GM18517 (cell line): ENCODE measurements at regions not wholly inside any gene's neighbourhood (a gene's known extent, or its start where the extent isn't known, plus 50 kb on each side); places are given as distances from the start of the nearest gene placed in this dataset.

Source experiments
- ATAC-seq: cut with Tn5 transposase; IDR thresholded peaks from one replicate; pipeline ENCODE4 v1.9.1; 2021; ENCODE audit warnings: mild to moderate bottlenecking, moderate library complexity; ENCODE audit not compliant: unreplicated experiment

DNA sequence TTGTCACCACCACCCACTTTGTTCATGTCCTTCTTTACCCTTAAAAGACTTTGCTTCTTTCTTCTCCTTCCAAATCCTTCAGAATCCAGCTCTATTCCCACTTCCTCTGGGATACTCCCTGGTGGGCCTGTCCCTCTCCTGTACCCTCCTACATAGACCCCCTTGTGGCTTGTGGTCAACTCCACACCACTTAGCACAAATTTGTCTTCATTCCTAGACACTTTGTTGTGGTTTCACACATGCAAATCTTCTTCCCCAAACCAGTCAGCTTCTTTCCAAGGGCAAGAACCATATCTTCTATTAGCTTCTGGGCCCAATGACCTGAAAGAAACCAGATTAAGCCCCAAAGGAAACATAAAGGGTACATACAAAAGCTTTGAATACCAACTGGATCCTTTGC is 342.4 kb downstream of the TNS1 start:
- ATAC-seq = no peak

DNA sequence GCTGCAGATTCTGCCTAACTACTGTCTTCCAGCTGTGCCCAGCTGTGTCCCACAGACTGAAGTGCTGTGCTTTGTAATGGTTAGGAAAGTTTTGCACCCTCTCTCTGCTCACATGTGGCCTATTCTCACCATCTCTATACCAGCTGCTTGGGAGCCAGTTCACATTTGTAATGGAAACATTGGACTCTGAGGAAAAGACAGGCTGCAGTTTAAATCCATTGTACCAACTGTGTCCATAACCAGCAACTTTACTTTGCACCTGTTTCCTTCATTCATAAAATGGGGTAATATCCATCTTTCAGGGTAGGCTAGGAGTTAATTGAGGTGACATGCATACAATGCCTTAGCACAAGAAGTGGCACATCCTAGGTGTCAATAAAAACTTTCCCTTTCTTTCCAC is 344.0 kb downstream of the TNS1 start:
- no peak for ATAC-seq

GRCh38 chr2:217657252-217657651 is 345.5 kb downstream of the TNS1 start:
- ATAC-seq = no peak

- no peak for ATAC-seq
These were observed 346.5 kb downstream of the TNS1 start for GRCh38 chr2:217656316-217656715.

- ATAC-seq = no peak
These were observed 347.1 kb downstream of the TNS1 start for GRCh38 chr2:217655651-217656050.

DNA sequence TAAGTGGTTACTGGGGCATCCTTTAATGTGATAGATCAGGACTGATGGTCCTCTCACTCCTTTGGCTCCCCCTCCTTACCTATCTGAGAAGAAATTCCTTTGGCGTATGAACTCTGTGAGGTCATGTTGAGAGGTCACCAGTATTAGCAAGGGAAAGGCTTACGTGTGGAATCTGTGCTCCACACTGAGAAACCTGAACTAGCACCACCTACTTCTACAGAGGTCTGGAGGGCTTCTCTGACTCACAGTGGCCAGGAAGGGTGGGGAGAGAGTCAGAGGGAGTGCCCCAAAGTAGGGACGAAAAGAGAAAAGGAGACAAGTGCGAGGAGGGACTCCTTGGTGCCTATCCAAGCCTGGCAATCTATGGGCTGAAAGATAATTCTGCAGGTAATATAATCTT is 348.6 kb downstream of the TNS1 start:
- no peak for ATAC-seq

DNA sequence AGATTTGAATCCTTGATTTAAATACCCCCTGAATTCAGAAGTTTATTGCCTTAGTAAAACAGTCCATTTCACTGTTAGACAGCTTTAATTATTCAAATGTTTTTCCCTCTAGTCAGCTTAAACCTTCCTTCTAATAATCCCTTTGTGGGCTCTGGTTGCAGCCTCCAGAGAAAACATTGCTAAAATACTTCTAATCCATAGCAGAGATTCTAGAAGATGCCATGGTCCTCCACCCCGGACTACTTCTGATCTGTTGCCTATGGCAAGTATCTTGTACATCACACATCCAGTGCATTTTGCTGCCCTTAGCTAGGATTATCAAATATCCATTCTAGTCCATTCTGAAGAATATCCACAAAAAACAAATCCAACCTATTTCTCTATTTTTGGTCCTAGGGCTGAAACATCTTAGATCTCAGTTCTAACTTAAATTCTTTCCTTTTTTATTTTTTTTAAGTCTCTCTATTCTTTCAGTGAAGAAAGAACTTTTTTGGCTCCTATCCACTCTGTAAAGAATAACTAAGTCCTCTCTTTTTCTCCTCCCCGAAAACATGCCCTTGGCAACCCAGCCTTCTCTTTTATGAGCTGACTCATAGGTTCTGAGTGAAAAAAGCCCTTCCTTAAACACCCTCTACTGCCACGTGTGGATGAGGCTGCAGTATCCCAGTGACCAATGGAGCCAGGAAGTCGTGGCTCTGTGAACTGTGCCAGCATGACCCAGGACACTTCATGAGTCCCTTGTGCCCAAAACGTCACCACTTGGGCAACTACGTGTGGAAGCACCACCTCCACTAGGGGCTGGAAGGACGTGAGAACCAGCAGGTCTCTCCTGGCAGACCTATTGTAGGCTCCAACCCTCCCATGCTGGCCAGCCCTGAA is 349.8 kb downstream of the TNS1 start:
- no peak for ATAC-seq

DNA sequence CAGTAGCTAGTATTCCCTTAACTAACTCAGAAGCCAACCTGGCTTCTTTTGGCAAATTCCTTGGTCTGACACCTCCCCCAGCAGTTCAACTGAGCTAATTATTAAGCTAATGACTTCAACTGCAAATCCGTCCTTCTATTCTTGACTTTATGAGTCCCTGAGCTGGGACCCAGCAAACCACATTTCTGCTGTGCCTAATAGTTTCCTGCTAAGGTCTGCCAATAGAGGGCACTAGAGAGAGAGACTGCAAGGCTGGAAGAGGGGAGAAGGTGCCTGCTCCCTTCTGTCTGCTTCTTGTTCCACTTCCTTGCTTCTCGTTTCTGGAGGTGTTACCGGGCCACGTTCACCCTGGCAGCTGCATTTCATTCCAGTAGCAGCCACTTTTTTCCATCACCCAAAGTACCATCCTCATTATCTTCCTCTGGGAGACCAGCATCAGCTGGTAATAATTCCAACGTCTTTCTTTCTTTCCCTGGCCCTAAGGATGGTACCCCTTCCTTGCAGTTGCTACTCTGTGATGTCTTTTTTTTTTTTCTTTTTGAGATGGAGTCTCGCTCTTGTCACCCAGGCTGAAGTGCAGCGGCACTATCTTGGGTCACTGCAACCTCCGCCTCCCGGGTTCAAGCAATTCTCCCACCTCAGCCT is 352.0 kb downstream of the TNS1 start:
- peak; percentile 48 for ATAC-seq

GRCh38 chr2:217650229-217650628 is 352.6 kb downstream of the TNS1 start:
- ATAC-seq = no peak

- no peak for ATAC-seq
These were observed 354.9 kb downstream of the TNS1 start for GRCh38 chr2:217647925-217648324.

DNA sequence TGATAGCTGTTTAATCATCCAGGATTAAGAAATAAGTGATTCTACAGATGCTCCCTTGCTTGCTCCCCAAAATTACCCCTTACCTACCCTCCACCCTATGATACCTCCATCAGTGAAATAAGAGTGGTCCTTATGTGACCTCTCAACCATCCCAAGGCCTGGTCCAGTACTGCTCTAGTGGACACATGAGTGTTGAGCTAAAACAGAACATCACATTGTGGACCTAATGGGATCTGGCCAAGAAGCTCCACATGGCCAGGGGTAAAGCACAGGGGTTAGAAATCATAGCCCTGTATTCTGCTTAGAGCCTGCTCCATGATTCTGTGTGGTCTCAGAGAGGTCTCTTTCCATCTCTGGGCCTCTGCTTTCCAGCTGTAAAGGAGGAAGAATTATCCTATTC is 355.6 kb downstream of the TNS1 start:
- no peak for ATAC-seq

DNA sequence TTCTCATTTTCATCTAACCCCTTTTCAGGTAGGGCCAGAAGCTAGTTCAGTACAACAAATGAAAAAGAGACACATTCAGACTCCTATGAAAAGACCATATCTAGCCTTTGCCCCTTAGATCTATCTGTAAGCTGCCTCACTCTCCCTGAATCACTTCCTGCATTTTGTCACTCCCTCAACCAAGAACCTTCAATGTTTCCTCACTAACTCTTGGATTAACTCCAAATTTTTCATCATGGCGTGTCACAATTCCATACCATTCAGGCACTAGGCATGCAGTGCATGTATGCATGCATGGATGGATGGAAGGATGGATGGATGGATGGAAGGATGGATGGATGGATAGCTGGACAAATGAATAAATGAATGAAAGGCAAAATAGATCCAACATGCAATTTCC is 356.9 kb downstream of the TNS1 start:
- ATAC-seq = no peak

DNA sequence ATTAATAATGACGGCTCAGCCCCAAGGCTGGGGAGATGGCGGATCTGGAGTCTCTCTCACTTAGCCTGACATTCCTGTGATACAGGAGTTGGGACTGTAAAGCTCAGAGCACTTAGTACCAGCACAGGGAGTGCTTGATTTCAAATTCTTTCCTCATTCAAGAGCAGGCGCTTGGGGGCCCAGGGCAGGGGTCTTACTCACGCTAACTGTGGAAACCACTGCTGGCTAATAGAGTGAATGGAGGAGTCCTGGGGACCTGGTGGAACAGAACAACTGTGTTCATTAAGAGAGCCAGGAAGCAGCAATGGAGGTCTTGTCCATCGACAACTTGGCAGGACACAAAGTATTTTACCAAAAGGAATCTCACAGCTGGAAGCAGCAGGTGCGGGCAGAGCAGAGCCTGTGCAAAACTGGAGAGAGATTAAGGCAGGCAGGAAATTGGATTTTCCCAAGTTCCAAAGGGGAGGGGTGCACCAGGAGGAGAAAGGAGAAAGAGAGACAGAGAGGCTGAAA is 358.9 kb downstream of the TNS1 start:
- ATAC-seq = no peak

DNA sequence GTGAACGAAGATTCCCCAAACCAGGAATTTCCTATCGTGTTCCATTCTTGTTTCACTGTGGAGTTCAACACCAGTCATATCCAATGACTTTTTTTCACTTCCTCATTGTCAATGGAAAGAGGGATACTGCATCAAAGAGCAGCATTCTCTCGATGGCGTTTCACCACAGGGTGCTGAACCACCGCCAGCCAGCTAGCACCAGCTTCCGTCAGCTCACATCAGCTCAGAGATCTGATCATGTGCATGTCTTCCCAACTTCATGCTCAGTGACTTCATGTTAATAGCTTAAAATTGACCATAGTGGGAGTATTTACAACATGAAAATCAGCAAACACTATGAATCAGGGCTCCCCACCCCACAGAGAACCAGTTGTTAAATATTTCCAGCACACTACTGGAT is 359.9 kb downstream of the TNS1 start:
- no peak for ATAC-seq

- ATAC-seq = no peak
These were observed 360.8 kb downstream of the TNS1 start for GRCh38 chr2:217641960-217642359.

DNA sequence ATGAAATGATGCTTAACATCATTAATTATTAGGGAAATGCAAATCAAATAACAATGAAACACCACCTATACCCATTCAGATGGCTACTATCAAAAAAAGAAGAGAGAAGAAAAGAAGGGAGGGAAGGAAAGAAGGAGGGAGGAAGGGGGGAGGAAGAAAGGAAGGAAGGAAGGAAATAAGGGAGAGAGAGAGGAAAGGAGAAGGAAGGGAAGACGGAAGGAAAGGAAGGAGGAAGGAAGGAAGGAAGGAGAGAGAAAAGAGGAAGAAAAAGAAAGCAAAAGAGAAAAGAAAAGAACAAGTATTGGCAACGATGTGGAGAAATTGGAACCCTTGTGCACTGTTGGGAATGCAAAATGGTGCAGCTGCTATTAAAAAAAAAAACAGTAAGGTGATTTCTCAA is 363.3 kb downstream of the TNS1 start:
- no peak for ATAC-seq

DNA sequence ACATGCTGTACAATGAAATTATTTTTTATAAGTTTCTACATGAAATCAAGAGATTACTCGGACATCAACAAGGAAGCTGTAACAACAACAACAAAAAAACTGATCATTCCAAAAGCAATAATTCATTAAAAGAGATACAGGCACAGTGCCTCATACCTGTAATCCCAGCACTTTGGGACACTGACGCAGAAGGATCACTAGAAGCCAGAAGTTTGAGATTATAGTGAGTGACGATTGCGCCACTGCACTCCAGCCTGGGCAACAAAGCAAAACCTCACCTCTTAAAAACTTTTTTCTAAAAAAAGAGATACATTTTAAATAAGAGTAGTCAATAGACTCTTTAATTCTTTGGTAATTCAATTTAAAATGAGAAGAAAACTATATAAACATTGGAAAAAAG is 364.3 kb downstream of the TNS1 start:
- ATAC-seq = no peak

- ATAC-seq = no peak
These were observed 364.8 kb downstream of the TNS1 start for GRCh38 chr2:217638031-217638430.

DNA sequence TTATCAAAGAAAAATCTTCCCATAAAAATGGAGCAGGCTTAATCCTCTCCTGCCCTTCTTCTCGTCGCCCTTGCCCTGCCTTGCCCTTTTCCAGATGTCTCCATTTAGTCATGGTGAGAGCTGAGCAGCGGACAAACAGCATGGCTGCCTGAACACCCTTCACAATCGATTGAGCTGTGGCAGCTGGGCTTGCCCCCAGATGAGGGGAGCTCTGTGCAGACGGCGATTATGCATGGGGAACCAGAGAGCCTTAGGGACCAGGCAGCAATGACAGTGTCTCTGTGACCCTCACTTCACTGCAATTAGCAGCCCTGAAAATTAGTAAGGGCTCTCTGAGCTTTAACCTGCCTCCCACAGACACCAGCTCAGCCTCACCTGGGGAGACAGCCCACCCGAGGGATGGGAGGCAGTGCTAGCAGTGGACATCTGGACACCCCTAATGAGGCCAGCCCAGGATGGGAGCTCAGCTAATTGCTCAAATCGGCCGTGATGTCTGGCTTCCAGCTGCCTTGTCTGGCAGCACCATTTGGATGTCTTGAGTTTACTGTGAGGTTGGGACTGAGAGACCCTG is 365.7 kb downstream of the TNS1 start:
- no peak for ATAC-seq

DNA sequence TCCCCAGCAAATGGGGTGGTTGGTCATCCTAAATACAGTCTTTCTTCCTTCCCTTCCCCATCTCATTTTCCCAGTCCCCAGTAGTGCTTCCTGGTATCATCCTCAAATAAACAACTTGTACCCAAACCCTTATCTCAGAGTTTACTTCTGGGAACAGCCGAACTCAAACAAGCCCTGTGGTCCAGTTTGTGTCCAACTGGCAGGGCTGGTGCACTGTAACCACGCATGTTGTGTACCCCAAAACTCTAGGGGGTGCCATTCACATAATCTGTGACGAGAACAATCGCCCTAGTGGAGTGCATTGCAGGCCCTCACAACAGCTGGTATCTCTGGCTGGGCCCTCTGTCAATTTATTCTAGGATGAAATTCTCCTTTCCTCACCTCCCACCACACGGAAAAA is 366.2 kb downstream of the TNS1 start:
- no peak for ATAC-seq

- no peak for ATAC-seq
These were observed 367.9 kb downstream of the TNS1 start for GRCh38 chr2:217634871-217635270.

DNA sequence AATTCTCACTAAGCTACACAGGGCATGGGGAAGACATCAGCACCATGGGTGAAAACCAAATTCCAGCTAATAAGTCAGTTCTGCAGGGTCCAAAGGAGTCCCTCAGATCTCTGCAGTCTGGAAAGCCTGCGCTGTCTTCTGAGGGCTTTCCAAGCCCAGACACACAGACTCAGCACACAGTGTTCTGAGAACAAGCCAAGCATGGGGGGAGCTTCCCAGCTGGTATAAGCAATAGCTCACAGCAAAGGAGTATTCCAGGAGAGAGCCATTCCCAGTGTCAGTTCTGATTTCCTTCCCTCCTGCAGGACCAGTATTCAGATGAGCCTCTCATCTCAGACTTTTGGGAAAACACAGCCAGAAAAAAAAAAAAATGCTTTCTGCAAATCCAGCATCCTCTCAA is 370.8 kb downstream of the TNS1 start:
- no peak for ATAC-seq
